Gastrocnemius medialis (tissue), 4 donors: ENCODE measurements at regions not wholly inside any gene's neighbourhood (a gene's known extent, or its start where the extent isn't known, plus 50 kb on each side); places are given as distances from the start of the nearest gene placed in this dataset.

Experiments
- ATAC-seq, 2 donors: fragments of 150-250 bp; one replicate each; pipeline ENCODE4 v1.9.1; 2016
- DNase-seq, 2 donors: peaks; one replicate each; pipeline ENCODE4 v3.0.0-alpha.2; 2019
- H3K27ac ChIP-seq, 4 donors: fragments of 200-600 bp; sonication (generic); 1 replicate in 1 of 4; 2 replicates in 3 of 4; pipeline ENCODE4 v1.5.1; 2016 to 2018; ENCODE audit warnings: mild to moderate bottlenecking in 2 of 4, moderate library complexity in 1 of 4
- H3K27me3 ChIP-seq, 3 donors: fragments of 200-600 bp; sonication (generic) in 2 of 3; 1 replicate in 1 of 3; 2 replicates in 2 of 3; pipeline versions ENCODE4 v1.5.1 to v1.6.0; 2016 to 2019; ENCODE audit warnings: mild to moderate bottlenecking in 1 of 3, moderate library complexity in 1 of 3
- H3K36me3 ChIP-seq, 2 donors: fragments of 200-600 bp; sonication (generic) in 1 of 2; one replicate each; pipeline ENCODE4 v1.5.1; 2017 to 2018
- H3K4me1 ChIP-seq, 2 donors: fragments of 200-600 bp; sonication (generic) in 1 of 2; one replicate each; pipeline ENCODE4 v1.5.1; 2016 to 2017; ENCODE audit warnings: mild to moderate bottlenecking in 2 of 2
- H3K4me3 ChIP-seq, 4 donors: fragments of 200-600 bp; sonication (generic) in 3 of 4; 1 replicate in 1 of 4; 2 replicates in 3 of 4; pipeline ENCODE4 v1.5.1; 2016 to 2019; ENCODE audit warnings: mild to moderate bottlenecking in 2 of 4
- H3K9me3 ChIP-seq, 3 donors: fragments of 200-600 bp; sonication (generic) in 2 of 3; 1 replicate in 1 of 3; 2 replicates in 2 of 3; pipeline ENCODE4 v1.5.1; 2016 to 2019
- CTCF ChIP-seq, 5 experiments: fragments of 450-650 bp in 3 of 5; fragments of 200-600 bp in 2 of 5; sonication (generic) in 2 of 5; IDR thresholded peaks in 4 of 5; conservative IDR thresholded peaks in 1 of 5; 1 replicate in 4 of 5; 2 replicates in 1 of 5; pipeline ENCODE4 v1.5.1; 2016 to 2019; ENCODE audit warnings: antibody characterized with exemption in 5 of 5, mild to moderate bottlenecking in 3 of 5, moderate library complexity in 3 of 5
- POLR2A ChIP-seq, 2 donors: fragments of 450-650 bp; IDR thresholded peaks; one replicate each; pipeline ENCODE4 v1.6.1; 2017; ENCODE audit warnings: antibody characterized with exemption in 2 of 2, mild to moderate bottlenecking in 2 of 2, moderate library complexity in 2 of 2
- in situ Hi-C, 4 donors: fragments of 200-750 bp; cut with MboI; loops; one replicate each; pipeline versions ENCODE4 v1.15.0 to v1.8.0; 2017; ENCODE audit warnings: low sequenced_read_pairs in 4 of 4
- intact Hi-C: fragments of 100-400 bp; cut with DNase I; formaldehyde crosslinking; loops from one replicate; pipeline ENCODE4 v1.15.1; 2023; ENCODE audit warnings: low total_unique reads

- Histone ChIP-seq H3K27me3 (no peaks in the 10 kb centered on the region), H3K27ac (no peak overlapping the region), H3K9me3 (no peaks in the 10 kb centered on the region), H3K4me3 (no peak overlapping the region), H3K36me3 (no peaks in the 10 kb centered on the region), H3K4me1 (no peaks in the 10 kb centered on the region)
- no peak for TF ChIP-seq CTCF (IDR thresholded peaks at IDR 0.05 in 4 of 5, conservative IDR thresholded peaks at IDR 0.05 in 1 of 5)
- no peak for TF ChIP-seq POLR2A (IDR thresholded peaks at IDR 0.05)
- in situ Hi-C loops, result no loop called here
- intact Hi-C loops, result no loop called here
- DNase-seq (no peak), ATAC-seq (no peak)
Measured at GRCh38 chr15:96218623-96219455, 111.7 kb upstream of the NR2F2 start.

GRCh38 chr15:96219681-96220080 lies 110.8 kb upstream of the NR2F2 start:
- H3K9me3 ChIP-seq, result no peaks in the 10 kb centered on the region
- in situ Hi-C loops (no loop called here), intact Hi-C loops (no loop called here)
- H3K36me3 ChIP-seq, result no peaks in the 10 kb centered on the region
- DNase-seq, result no peak
- H3K4me3 ChIP-seq, result no peak overlapping the region
- H3K27me3 ChIP-seq, result no peaks in the 10 kb centered on the region
- no peaks in the 10 kb centered on the region for H3K4me1 ChIP-seq
- TF ChIP-seq CTCF (IDR thresholded peaks at IDR 0.05 in 4 of 5, conservative IDR thresholded peaks at IDR 0.05 in 1 of 5) (no peak), POLR2A (IDR thresholded peaks at IDR 0.05) (no peak)
- no peak overlapping the region for H3K27ac ChIP-seq
- no peak for ATAC-seq

GRCh38 chr15:96220657-96221056 lies 109.8 kb upstream of the NR2F2 start:
- Histone ChIP-seq H3K27me3 (no peaks in the 10 kb centered on the region), H3K4me3 (no peak overlapping the region), H3K36me3 (no peaks in the 10 kb centered on the region), H3K9me3 (no peaks in the 10 kb centered on the region), H3K4me1 (no peaks in the 10 kb centered on the region), H3K27ac (no peak overlapping the region)
- TF ChIP-seq CTCF (IDR thresholded peaks at IDR 0.05 in 4 of 5, conservative IDR thresholded peaks at IDR 0.05 in 1 of 5) (no peak), POLR2A (IDR thresholded peaks at IDR 0.05) (no peak)
- DNase-seq, result no peak
- intact Hi-C loops (no loop called here), in situ Hi-C loops (no loop called here)
- no peak for ATAC-seq

GRCh38 chr15:96222981-96223380 lies 107.5 kb upstream of the NR2F2 start:
- Histone ChIP-seq H3K4me1 (no peaks in the 10 kb centered on the region), H3K9me3 (no peaks in the 10 kb centered on the region), H3K36me3 (no peaks in the 10 kb centered on the region), H3K27ac (no peak overlapping the region), H3K27me3 (no peaks in the 10 kb centered on the region), H3K4me3 (no peak overlapping the region)
- no peak for ATAC-seq
- intact Hi-C loops (no loop called here), in situ Hi-C loops (no loop called here)
- no peak for TF ChIP-seq CTCF (IDR thresholded peaks at IDR 0.05 in 4 of 5, conservative IDR thresholded peaks at IDR 0.05 in 1 of 5)
- TF ChIP-seq POLR2A (IDR thresholded peaks at IDR 0.05), result no peak
- no peak for DNase-seq

- Histone ChIP-seq H3K4me3 (no peak overlapping the region), H3K9me3 (no peaks in the 10 kb centered on the region), H3K27me3 (no peaks in the 10 kb centered on the region), H3K27ac (no peak overlapping the region), H3K4me1 (no peaks in the 10 kb centered on the region), H3K36me3 (no peaks in the 10 kb centered on the region)
- no peak for DNase-seq
- in situ Hi-C loops, result no loop called here
- intact Hi-C loops, result no loop called here
- no peak for TF ChIP-seq CTCF (IDR thresholded peaks at IDR 0.05 in 4 of 5, conservative IDR thresholded peaks at IDR 0.05 in 1 of 5)
- no peak for TF ChIP-seq POLR2A (IDR thresholded peaks at IDR 0.05)
- ATAC-seq, result no peak
Measured at GRCh38 chr15:96223939-96224338, 106.6 kb upstream of the NR2F2 start.
